SK-N-MC (cell line): ENCODE measurements at regions not wholly inside any gene's neighbourhood (a gene's known extent, or its start where the extent isn't known, plus 50 kb on each side); places are given as distances from the start of the nearest gene placed in this dataset.
"Not testable (repeated sequence)": the region's sequence is repeated elsewhere in the genome, so short reads cannot be mapped to it uniquely, and the experiment has no call there.

Experiments used
- EZH2 ChIP-seq: fragments of 200-600 bp; sonication (generic); IDR thresholded peaks from one replicate; pipeline ENCODE4 v1.6.1; 2017; ENCODE audit warnings: antibody characterized with exemption
- FOXP2 ChIP-seq: optimal IDR thresholded peaks from 2 replicates; pipeline ENCODE3; 2011; ENCODE audit warnings: mild to moderate bottlenecking, moderate library complexity; ENCODE audit not compliant: insufficient read depth; ENCODE audit errors: extremely low read length, control extremely low read depth
- POLR2AphosphoS5 ChIP-seq: IDR thresholded peaks from 2 replicates; pipeline ENCODE4 v1.6.1; 2012; ENCODE audit warnings: mild to moderate bottlenecking, low read depth, low read length, borderline replicate concordance

DNA sequence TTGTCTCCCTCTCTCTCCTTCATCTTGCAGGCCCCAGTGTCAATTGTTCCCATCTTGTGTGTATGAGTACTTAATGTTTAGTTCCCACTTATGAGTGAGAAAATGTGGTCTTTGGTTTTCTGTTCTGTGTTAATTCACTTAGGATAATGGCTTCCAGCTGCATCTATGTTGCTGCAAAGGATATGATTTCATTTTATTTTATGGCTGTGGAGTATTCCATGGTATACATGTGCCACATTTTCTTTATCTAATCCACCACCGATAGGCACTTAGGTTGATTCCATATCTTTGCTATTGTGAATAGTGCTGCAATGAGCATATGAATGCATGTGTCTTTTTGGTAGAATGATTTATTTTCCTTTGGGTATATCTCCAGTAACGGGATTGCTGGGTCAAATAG lies 219.4 kb upstream of the PTGFR start:
- not testable (repeated sequence) for TF ChIP-seq POLR2AphosphoS5, EZH2, FOXP2
